HepG2 (cell line): ENCODE measurements at regions not wholly inside any gene's neighbourhood (a gene's known extent, or its start where the extent isn't known, plus 50 kb on each side); places are given as distances from the start of the nearest gene placed in this dataset.

Experiments used
- ATAC-seq: fragments of 200-7000 bp; cut with Tn5 transposase; 3 replicates; pipeline ENCODE4 v1.9.1; 2020; ENCODE audit warnings: mild to moderate bottlenecking, moderate library complexity
- BruUV-seq: library from RNA; stranded (reverse); fragments of 400-500 nt; replicated peaks from 2 replicates; lab custom pipeline; 2021; lab: Mats Ljungman, UMichigan
- CTCF ChIA-PET: fragments of 300-600 bp; formaldehyde crosslinking; extraction: SDS; loops from one replicate; lab custom pipeline; 2021; ENCODE audit warnings: low total read pairs, inconsistent platforms, low intra/inter-chr PET ratio; lab: Yijun Ruan, JAX
- POLR2A ChIA-PET: fragments of 350-600 bp; sonication (Branson Sonifier 250); formaldehyde crosslinking; loops from one replicate; lab custom pipeline; 2020; ENCODE audit warnings: antibody characterized with exemption, inconsistent platforms; lab: Yijun Ruan, JAX
- DNase-seq: peaks from one replicate; pipeline ENCODE4 v3.0.0-alpha.2; 2015; ENCODE audit warnings: low spot score
- FAIRE-seq: peaks from 3 replicates; lab custom pipeline; 2011; peaks lifted over from hg19 to GRCh38; lab: Jason Lieb, UNC
- H2AFZ ChIP-seq: one replicate; pipeline ENCODE4 v1.6.1; 2011; ENCODE audit warnings: low read length, inconsistent platforms
- H3K27ac ChIP-seq: fragments of 300-600 bp; 3 replicates; pipeline ENCODE4 v1.8.0; 2011; ENCODE audit warnings: mixed run types, mild to moderate bottlenecking, mixed read lengths, low read length, inconsistent platforms; ENCODE audit not compliant: insufficient read depth; ENCODE audit errors: extremely low read length
- H3K27me3 ChIP-seq, 2 experiments: fragments of 200-600 bp in 1 of 2; 2 replicates in 1 of 2; 3 replicates in 1 of 2; pipeline versions ENCODE4 v1.6.0 to v1.8.0; 2011; ENCODE audit warnings: low read length in 2 of 2, mild to moderate bottlenecking in 2 of 2, moderate library complexity in 2 of 2, inconsistent platforms in 1 of 2; ENCODE audit not compliant: insufficient read depth in 2 of 2, control insufficient read depth in 1 of 2
- H3K36me3 ChIP-seq, 2 experiments: fragments of 200-600 bp in 1 of 2; replicated peaks in 1 of 2; 2 replicates in 1 of 2; 3 replicates in 1 of 2; pipeline versions ENCODE4 v1.5.1 to v1.8.0; 2011; ENCODE audit warnings: low read length in 2 of 2, inconsistent platforms in 1 of 2; ENCODE audit not compliant: insufficient read depth in 2 of 2, control insufficient read depth in 1 of 2
- H3K4me1 ChIP-seq: 2 replicates; pipeline ENCODE4 v1.5.1; 2012; ENCODE audit warnings: low read length, inconsistent platforms; ENCODE audit not compliant: insufficient read depth
- H3K4me2 ChIP-seq: 2 replicates; pipeline ENCODE4 v1.6.0; 2011; ENCODE audit warnings: low read depth, low read length, inconsistent platforms
- H3K4me3 ChIP-seq, 3 experiments: fragments of 200-600 bp in 1 of 3; sonication (generic), shearing (Covaris generic) in 1 of 3; replicated peaks in 1 of 3; 2 replicates each; pipeline ENCODE4 v1.5.1; 2011 to 2016; ENCODE audit warnings: low read length in 3 of 3, inconsistent platforms in 2 of 3, low read depth in 2 of 3, mild to moderate bottlenecking in 2 of 3, control low read depth in 1 of 3, mixed read lengths in 1 of 3; ENCODE audit not compliant: insufficient read depth in 1 of 3
- H3K79me2 ChIP-seq: one replicate; pipeline ENCODE4 v1.6.1; 2011; ENCODE audit warnings: low read length, inconsistent platforms; ENCODE audit not compliant: insufficient read depth
- H3K9ac ChIP-seq: 2 replicates; pipeline ENCODE4 v1.6.0; 2011; ENCODE audit warnings: mild to moderate bottlenecking, low read depth, low read length, inconsistent platforms; ENCODE audit not compliant: insufficient read depth
- H3K9me3 ChIP-seq: 2 replicates; pipeline ENCODE4 v1.5.1; 2012; ENCODE audit warnings: mild to moderate bottlenecking, low read length
- H4K20me1 ChIP-seq: 2 replicates; pipeline ENCODE4 v1.6.0; 2011; ENCODE audit warnings: inconsistent platforms, mild to moderate bottlenecking, low read length, moderate library complexity; ENCODE audit not compliant: insufficient read depth
- ADNP ChIP-seq: sonication (generic); formaldehyde crosslinking; IDR thresholded peaks from 2 replicates; pipeline ENCODE4 v1.4.0; 2020; ENCODE audit warnings: missing genetic modification reagents
- ARNTL ChIP-seq: sonication (generic); formaldehyde crosslinking; IDR thresholded peaks from 2 replicates; pipeline ENCODE4 v1.4.0; 2020; ENCODE audit warnings: mild to moderate bottlenecking, missing genetic modification reagents
- CAMTA2 ChIP-seq: sonication (generic); formaldehyde crosslinking; IDR thresholded peaks from 2 replicates; pipeline ENCODE4 v1.4.0; 2020; ENCODE audit warnings: mild to moderate bottlenecking, missing genetic modification reagents, borderline replicate concordance
- MED8 ChIP-seq: sonication (generic); formaldehyde crosslinking; IDR thresholded peaks from 2 replicates; pipeline ENCODE4 v1.8.1; 2023; ENCODE audit warnings: mild to moderate bottlenecking, missing genetic modification reagents; ENCODE audit not compliant: insufficient replicate concordance
- TSC22D2 ChIP-seq: sonication (generic); formaldehyde crosslinking; IDR thresholded peaks from 2 replicates; pipeline ENCODE4 v1.5.1; 2020; ENCODE audit warnings: missing genetic modification reagents, mild to moderate bottlenecking, borderline replicate concordance
- ZNF207 ChIP-seq: fragments of 450-650 bp; IDR thresholded peaks from 2 replicates; pipeline ENCODE4 v1.6.1; 2016; ENCODE audit warnings: antibody characterized with exemption, borderline replicate concordance
- ZNF431 ChIP-seq: sonication (generic); formaldehyde crosslinking; IDR thresholded peaks from 2 replicates; pipeline ENCODE4 v1.9.0; 2022; ENCODE audit warnings: missing genetic modification reagents, low read depth, mild to moderate bottlenecking, borderline replicate concordance
- ZNF577 ChIP-seq: sonication (generic); formaldehyde crosslinking; IDR thresholded peaks from 2 replicates; pipeline ENCODE4 v1.4.0; 2020; ENCODE audit warnings: mild to moderate bottlenecking, low read depth, missing genetic modification reagents, borderline replicate concordance
- ZNF703 ChIP-seq: sonication (generic); formaldehyde crosslinking; IDR thresholded peaks from 2 replicates; pipeline ENCODE4 v1.5.1; 2020; ENCODE audit warnings: missing genetic modification reagents, mild to moderate bottlenecking, moderate library complexity, borderline replicate concordance
- WGBS: methylation state at CpG from one replicate; pipeline ENCODE4 v1.1.6; 2017; ENCODE audit warnings: low lambda C conversion rate; 5-methylcytosine and 5-hydroxymethylcytosine counted together
- in situ Hi-C: cut with HindIII; loops from 2 replicates; pipeline ENCODE4 v1.10.0; 2017; ENCODE audit warnings: low pct_unique_long_range_greater_than_20kb; ENCODE audit not compliant: extremely low pct_ligation_motif_present
- intact Hi-C: fragments of 100-400 bp; cut with micrococcal nuclease; formaldehyde crosslinking; loops from one replicate; pipeline ENCODE4 v1.10.0; 2022; ENCODE audit not compliant: unreplicated experiment
- TF ChIP-seq, protein P1 (sequence below): sonication (generic); formaldehyde crosslinking; IDR thresholded peaks from 2 replicates; pipeline ENCODE4 v1.4.0; 2020; ENCODE audit warnings: missing genetic modification reagents

DNA sequence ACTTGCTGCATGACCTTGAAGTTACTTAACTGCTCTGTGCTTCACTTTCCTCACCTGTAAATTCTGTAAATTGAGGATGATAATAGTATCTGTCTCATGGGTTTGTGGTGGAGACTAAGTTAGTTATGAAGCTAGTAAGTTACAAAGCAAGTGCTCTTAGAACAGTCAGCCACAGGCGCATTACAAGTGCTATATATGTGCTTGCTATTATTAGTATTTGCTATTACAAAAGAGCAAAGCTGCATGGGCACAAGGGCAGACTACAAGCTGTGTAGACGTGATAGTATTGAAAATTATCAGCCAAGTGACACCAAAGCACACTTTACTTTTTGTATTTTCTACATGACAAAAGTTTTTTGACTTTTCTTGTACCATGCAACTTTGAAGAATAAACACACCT, 150.9 kb upstream of the CTTNBP2NL start:
- Histone ChIP-seq H3K4me1 (no peaks in the 10 kb centered on the region), H3K36me3 (no peaks in the 10 kb centered on the region), H3K4me2 (no peak overlapping the region), H4K20me1 (no peaks in the 10 kb centered on the region), H3K27me3 (no peaks in the 10 kb centered on the region; a peak in 1 of 5 replicates), H3K4me3 (no peak overlapping the region), H2AFZ (no peak overlapping the region), H3K9ac (no peak overlapping the region), H3K27ac (no peak overlapping the region), H3K9me3 (no peaks in the 10 kb centered on the region), H3K79me2 (no peaks in the 10 kb centered on the region)
- DNase-seq (no peak), ATAC-seq (no peak), FAIRE-seq (no peak)
- no TSS peak for BruUV-seq
- intact Hi-C loops, result no loop called here
- POLR2A ChIA-PET, result no interaction called here
- CTCF ChIA-PET, result no interaction called here
- 3% methylated on average over 2 of the region's 2 CpGs for WGBS
- TF ChIP-seq, protein P1, sequence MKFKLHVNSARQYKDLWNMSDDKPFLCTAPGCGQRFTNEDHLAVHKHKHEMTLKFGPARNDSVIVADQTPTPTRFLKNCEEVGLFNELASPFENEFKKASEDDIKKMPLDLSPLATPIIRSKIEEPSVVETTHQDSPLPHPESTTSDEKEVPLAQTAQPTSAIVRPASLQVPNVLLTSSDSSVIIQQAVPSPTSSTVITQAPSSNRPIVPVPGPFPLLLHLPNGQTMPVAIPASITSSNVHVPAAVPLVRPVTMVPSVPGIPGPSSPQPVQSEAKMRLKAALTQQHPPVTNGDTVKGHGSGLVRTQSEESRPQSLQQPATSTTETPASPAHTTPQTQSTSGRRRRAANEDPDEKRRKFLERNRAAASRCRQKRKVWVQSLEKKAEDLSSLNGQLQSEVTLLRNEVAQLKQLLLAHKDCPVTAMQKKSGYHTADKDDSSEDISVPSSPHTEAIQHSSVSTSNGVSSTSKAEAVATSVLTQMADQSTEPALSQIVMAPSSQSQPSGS (CRISPR knock-in tag), result no peak
- TF ChIP-seq ARNTL (CRISPR knock-in tag) (no peak), CAMTA2 (CRISPR knock-in tag) (no peak), ZNF703 (CRISPR knock-in tag) (no peak), ZNF207 (no peak), ADNP (CRISPR knock-in tag) (no peak), ZNF577 (CRISPR knock-in tag) (no peak), ZNF431 (CRISPR knock-in tag) (no peak), MED8 (CRISPR knock-in tag) (no peak), TSC22D2 (CRISPR knock-in tag) (no peak)
- in situ Hi-C loops, result no loop called here
